SK-N-SH (cell line): ENCODE measurements at regions not wholly inside any gene's neighbourhood (a gene's known extent, or its start where the extent isn't known, plus 50 kb on each side); places are given as distances from the start of the nearest gene placed in this dataset.

Source experiments
- TF ChIP-seq, protein P1 (sequence below): IDR thresholded peaks from 2 replicates; pipeline ENCODE4 v1.4.0; 2012; ENCODE audit warnings: low read depth
- TF ChIP-seq, protein P2 (sequence below): fragments of 200-600 bp; sonication (generic); IDR thresholded peaks from 2 replicates; pipeline ENCODE4 v1.6.1; 2017; ENCODE audit warnings: antibody characterized with exemption, mild to moderate bottlenecking, moderate library complexity

DNA sequence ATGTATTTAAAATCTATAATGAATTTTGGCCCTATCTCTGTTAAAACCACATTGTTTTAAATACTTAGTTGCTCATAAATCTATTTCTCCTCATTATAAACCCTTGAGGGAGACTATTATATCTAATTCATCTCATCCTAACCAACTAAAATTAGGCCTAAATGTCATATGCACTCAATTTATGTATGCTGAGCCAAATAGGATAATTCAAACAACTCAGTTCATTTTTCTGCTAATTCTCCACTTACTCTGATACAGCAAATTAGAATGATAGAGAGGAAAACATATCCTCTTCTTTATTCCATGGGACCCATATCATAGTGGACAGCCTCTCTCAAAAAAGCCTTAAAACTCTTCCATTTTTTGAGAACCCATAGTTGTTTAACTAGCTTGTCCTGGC lies 80.3 kb upstream of the TET2 start:
- TF ChIP-seq, protein P1, sequence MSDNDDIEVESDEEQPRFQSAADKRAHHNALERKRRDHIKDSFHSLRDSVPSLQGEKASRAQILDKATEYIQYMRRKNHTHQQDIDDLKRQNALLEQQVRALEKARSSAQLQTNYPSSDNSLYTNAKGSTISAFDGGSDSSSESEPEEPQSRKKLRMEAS: no peak
- TF ChIP-seq, protein P2, sequence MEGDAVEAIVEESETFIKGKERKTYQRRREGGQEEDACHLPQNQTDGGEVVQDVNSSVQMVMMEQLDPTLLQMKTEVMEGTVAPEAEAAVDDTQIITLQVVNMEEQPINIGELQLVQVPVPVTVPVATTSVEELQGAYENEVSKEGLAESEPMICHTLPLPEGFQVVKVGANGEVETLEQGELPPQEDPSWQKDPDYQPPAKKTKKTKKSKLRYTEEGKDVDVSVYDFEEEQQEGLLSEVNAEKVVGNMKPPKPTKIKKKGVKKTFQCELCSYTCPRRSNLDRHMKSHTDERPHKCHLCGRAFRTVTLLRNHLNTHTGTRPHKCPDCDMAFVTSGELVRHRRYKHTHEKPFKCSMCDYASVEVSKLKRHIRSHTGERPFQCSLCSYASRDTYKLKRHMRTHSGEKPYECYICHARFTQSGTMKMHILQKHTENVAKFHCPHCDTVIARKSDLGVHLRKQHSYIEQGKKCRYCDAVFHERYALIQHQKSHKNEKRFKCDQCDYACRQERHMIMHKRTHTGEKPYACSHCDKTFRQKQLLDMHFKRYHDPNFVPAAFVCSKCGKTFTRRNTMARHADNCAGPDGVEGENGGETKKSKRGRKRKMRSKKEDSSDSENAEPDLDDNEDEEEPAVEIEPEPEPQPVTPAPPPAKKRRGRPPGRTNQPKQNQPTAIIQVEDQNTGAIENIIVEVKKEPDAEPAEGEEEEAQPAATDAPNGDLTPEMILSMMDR: no peak
